ENCODE measurements at regions not wholly inside any gene's neighbourhood (a gene's known extent, or its start where the extent isn't known, plus 50 kb on each side); places are given as distances from the start of the nearest gene placed in this dataset.

- TF ChIP-seq POLR2A (IDR thresholded peaks at IDR 0.05; ENCODE audit: extremely low read depth, insufficient read length) (no peak), CTCF (IDR thresholded peaks at IDR 0.05; ENCODE audit: low read depth, low read length) (no peak)
Measured at GRCh38 chr1:157189096-157189495, 50.9 kb upstream of the ETV3 start.

All from NB4 (cell line).